ENCODE measurements at regions not wholly inside any gene's neighbourhood (a gene's known extent, or its start where the extent isn't known, plus 50 kb on each side); places are given as distances from the start of the nearest gene placed in this dataset.

GRCh38 chr2:63786471-63786870 is 55.2 kb upstream of the UGP2 start:
- DNase-seq, result no peak

GRCh38 chr2:63788071-63788470 is 53.6 kb upstream of the UGP2 start:
- no peak for DNase-seq

- no peak for DNase-seq
Measured at GRCh38 chr2:63789338-63790020, 52.2 kb upstream of the UGP2 start.

- DNase-seq, result no peak
Measured at GRCh38 chr2:63790491-63790890, 51.2 kb upstream of the UGP2 start.

GRCh38 chr2:63790906-63791305 is 50.8 kb upstream of the UGP2 start:
- no peak for DNase-seq

- no peak for DNase-seq
Measured at GRCh38 chr2:63791387-63791786, 50.3 kb upstream of the UGP2 start.

Measured in NCI-H524 (cell line).